DOHH2 (cell line): ENCODE measurements at regions not wholly inside any gene's neighbourhood (a gene's known extent, or its start where the extent isn't known, plus 50 kb on each side); places are given as distances from the start of the nearest gene placed in this dataset.
A peak's percentile ranks its signal among the peaks of the same experiment; 100 is the strongest.

ENCODE experiments used
- H3F3A ChIP-seq: fragments of 200-600 bp; sonication (generic), shearing (Covaris generic); 2 replicates; pipeline ENCODE4 v1.6.0; 2016; ENCODE audit warnings: antibody characterized with exemption, mild to moderate bottlenecking; ENCODE audit not compliant: control insufficient read depth, insufficient read depth
- H3K27ac ChIP-seq: fragments of 200-600 bp; sonication (generic); 2 replicates; pipeline ENCODE4 v1.5.1; 2014; ENCODE audit warnings: low read depth, mild to moderate bottlenecking, low read length, moderate library complexity
- H3K27me3 ChIP-seq: fragments of 200-600 bp; sonication (generic); 2 replicates; pipeline ENCODE4 v1.6.1; 2014; ENCODE audit warnings: mild to moderate bottlenecking, low read length, mixed read lengths; ENCODE audit not compliant: control insufficient read depth
- H3K36me3 ChIP-seq: fragments of 200-600 bp; sonication (generic); 2 replicates; pipeline ENCODE4 v1.6.1; 2014; ENCODE audit warnings: mild to moderate bottlenecking, low read length, moderate library complexity, mixed read lengths; ENCODE audit not compliant: control insufficient read depth
- H3K4me1 ChIP-seq: fragments of 200-600 bp; sonication (generic); 2 replicates; pipeline ENCODE4 v1.6.1; 2014; ENCODE audit warnings: mild to moderate bottlenecking, low read length, mixed read lengths; ENCODE audit not compliant: control insufficient read depth
- H3K4me2 ChIP-seq: fragments of 200-600 bp; sonication (generic); 2 replicates; pipeline ENCODE4 v1.6.0; 2014; ENCODE audit warnings: mild to moderate bottlenecking, low read length, moderate library complexity
- H3K4me3 ChIP-seq: fragments of 200-600 bp; sonication (generic); 2 replicates; pipeline ENCODE4 v1.5.1; 2014; ENCODE audit warnings: mild to moderate bottlenecking, low read length, mixed read lengths
- H3K79me2 ChIP-seq: fragments of 200-600 bp; sonication (generic); 2 replicates; pipeline ENCODE4 v1.6.1; 2014; ENCODE audit warnings: mild to moderate bottlenecking, low read length, mixed read lengths; ENCODE audit not compliant: control insufficient read depth
- H3K9me2 ChIP-seq: fragments of 200-600 bp; sonication (generic); replicated peaks from 2 replicates; pipeline ENCODE4 v1.6.1; 2014; ENCODE audit warnings: mild to moderate bottlenecking, low read length, mixed read lengths; ENCODE audit not compliant: control insufficient read depth
- H3K9me3 ChIP-seq: fragments of 200-600 bp; sonication (generic); 2 replicates; pipeline ENCODE4 v1.6.1; 2014; ENCODE audit warnings: antibody characterized with exemption, low read length, mixed read lengths; ENCODE audit not compliant: control insufficient read depth, insufficient read depth
- H4K20me1 ChIP-seq: fragments of 200-600 bp; sonication (generic); 2 replicates; pipeline ENCODE4 v1.6.0; 2014; ENCODE audit warnings: low read depth, mild to moderate bottlenecking, antibody characterized with exemption, low read length, moderate library complexity; ENCODE audit not compliant: control insufficient read depth, insufficient read depth
- EZH2phosphoT487 ChIP-seq: fragments of 200-600 bp; sonication (generic); IDR thresholded peaks from 2 replicates; pipeline ENCODE4 v1.6.1; 2017; ENCODE audit warnings: borderline replicate concordance, mild to moderate bottlenecking, antibody characterized with exemption, low read length, moderate library complexity, mixed read lengths
- TF ChIP-seq, protein P1 (sequence below): fragments of 200-600 bp; sonication (generic); IDR thresholded peaks from one replicate; pipeline ENCODE4 v1.5.1; 2014; ENCODE audit warnings: antibody characterized with exemption, mild to moderate bottlenecking, low read depth, low read length; ENCODE audit not compliant: poor library complexity, severe bottlenecking

DNA sequence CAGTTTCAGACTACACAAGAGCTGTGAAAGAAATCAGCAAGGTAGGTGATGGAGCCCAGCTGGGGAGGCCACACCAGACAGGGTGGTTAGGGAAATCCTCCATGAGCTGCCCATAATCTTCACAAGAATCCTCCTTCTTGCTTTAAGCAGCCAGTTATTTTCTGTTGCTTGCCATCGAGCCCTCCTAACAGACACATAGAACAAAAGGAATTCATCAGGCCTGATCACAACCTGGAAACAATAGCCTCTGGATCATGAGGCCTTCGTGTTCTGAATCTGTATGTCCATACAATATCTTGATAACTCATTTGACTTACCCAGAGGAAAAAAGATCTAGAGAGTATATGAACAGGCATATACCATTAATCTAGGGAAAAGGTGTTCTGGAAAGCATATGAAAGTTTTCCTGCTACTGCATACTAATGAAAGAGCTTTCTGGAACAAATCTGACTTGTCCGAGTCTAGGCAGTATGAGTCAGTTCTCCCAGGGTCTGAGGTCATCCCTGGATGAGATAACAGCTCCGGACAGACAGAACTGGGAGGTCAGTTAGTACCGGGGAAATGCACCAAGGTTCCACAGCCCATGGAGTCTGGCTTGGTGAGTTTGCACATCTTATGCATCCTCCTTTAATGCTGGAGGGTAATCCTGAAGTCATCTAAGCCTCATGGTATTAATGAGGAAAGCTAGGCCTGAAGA is 52.8 kb upstream of the ELK3 start:
- Histone ChIP-seq H3K4me1 (peaks cover 16% of the 10 kb centered on the region), H3K9me3 (no peaks in the 10 kb centered on the region), H3K36me3 (no peaks in the 10 kb centered on the region), H3K4me2 (no peak overlapping the region), H3K79me2 (no peaks in the 10 kb centered on the region), H3K4me3 (no peak overlapping the region), H3K27me3 (no peaks in the 10 kb centered on the region), H3K27ac (no peak overlapping the region), H3K9me2 (no peaks in the 10 kb centered on the region), H4K20me1 (no peaks in the 10 kb centered on the region), H3F3A (no peaks in the 10 kb centered on the region)
- no peak for TF ChIP-seq EZH2phosphoT487

DNA sequence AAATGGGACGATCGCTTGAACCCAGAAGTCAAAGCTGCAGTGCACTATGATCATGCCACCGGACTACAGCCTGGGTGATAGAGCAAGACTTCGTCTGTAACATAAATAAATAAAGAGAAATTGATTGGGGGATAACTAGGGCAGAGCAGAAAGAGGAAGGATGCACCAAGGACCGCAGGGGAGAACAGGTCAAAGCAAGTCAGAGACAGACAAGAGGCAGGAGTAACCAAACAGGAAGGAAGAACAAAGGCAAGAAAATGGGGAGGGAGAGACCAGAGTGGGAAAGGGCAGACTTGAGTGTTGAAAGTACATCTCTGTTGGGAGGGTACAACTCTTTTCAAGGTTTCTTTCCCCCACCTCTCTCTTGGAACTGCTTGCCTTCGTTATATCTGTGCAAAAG is 50.8 kb upstream of the ELK3 start:
- Histone ChIP-seq H3K4me2 (peak overlapping the region; percentile 46), H3K27me3 (no peaks in the 10 kb centered on the region)

DNA sequence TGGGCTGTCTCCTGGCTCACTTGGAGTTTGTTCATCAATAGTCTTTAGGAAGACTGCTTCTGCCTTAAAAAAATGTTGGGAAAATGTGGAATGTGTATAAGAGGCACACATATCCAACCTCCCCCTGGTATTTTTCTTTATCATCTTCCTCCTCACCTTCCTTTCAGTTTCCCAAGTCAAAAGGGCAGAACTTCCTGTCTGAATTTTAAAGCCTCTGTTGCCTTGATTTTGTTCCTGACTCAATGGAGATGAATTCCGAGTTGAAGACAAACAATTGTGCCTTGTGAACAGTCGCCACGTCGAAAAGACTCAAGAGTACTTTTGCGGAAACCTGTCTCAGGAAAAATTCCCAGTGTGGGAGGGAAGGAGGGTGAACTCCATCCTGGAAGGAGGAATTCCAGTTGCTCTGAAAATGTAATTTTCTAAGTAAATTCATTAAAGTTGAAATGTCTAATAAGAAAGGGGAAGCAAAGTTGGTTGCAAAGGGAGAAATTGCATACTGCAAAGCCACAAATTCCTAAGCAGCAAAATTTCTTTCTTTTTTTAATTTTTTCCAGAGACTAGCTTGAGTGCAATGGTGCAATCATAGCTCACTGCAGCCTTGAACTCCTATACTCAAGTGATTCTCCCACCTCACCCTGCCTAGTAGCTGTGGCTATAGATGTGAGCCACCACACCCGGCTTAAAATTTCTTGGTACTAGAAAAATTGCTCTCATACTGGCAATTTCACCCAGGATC is 50.2 kb upstream of the ELK3 start:
- Histone ChIP-seq H3K36me3 (no peaks in the 10 kb centered on the region), H4K20me1 (no peaks in the 10 kb centered on the region), H3K4me3 (peak overlapping the region; percentile 20; the same call in 1 of the 2 replicates), H3K9me2 (no peaks in the 10 kb centered on the region), H3K4me1 (peaks cover 24% of the 10 kb centered on the region), H3K27me3 (no peaks in the 10 kb centered on the region), H3F3A (no peaks in the 10 kb centered on the region), H3K4me2 (peak overlapping the region; percentile 46), H3K9me3 (no peaks in the 10 kb centered on the region), H3K27ac (no peak overlapping the region), H3K79me2 (no peaks in the 10 kb centered on the region)
- TF ChIP-seq, protein P1, sequence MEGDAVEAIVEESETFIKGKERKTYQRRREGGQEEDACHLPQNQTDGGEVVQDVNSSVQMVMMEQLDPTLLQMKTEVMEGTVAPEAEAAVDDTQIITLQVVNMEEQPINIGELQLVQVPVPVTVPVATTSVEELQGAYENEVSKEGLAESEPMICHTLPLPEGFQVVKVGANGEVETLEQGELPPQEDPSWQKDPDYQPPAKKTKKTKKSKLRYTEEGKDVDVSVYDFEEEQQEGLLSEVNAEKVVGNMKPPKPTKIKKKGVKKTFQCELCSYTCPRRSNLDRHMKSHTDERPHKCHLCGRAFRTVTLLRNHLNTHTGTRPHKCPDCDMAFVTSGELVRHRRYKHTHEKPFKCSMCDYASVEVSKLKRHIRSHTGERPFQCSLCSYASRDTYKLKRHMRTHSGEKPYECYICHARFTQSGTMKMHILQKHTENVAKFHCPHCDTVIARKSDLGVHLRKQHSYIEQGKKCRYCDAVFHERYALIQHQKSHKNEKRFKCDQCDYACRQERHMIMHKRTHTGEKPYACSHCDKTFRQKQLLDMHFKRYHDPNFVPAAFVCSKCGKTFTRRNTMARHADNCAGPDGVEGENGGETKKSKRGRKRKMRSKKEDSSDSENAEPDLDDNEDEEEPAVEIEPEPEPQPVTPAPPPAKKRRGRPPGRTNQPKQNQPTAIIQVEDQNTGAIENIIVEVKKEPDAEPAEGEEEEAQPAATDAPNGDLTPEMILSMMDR: no peak
- TF ChIP-seq EZH2phosphoT487: no peak

More for the DNA sequence above, 50.8 kb upstream of the ELK3 start:
- H3K9me3 ChIP-seq: no peaks in the 10 kb centered on the region
- no peaks in the 10 kb centered on the region for H3K36me3 ChIP-seq
- H3K4me1 ChIP-seq: peaks cover 24% of the 10 kb centered on the region
- H4K20me1 ChIP-seq: no peaks in the 10 kb centered on the region
- H3F3A ChIP-seq: no peaks in the 10 kb centered on the region
- H3K79me2 ChIP-seq: no peaks in the 10 kb centered on the region
- H3K27ac ChIP-seq: no peak overlapping the region
- TF ChIP-seq, protein P1: no peak
- no peak for TF ChIP-seq EZH2phosphoT487
- peak overlapping the region; percentile 20; the same call in 1 of the 2 replicates for H3K4me3 ChIP-seq
- no peaks in the 10 kb centered on the region for H3K9me2 ChIP-seq
